ENCODE measurements at regions not wholly inside any gene's neighbourhood (a gene's known extent, or its start where the extent isn't known, plus 50 kb on each side); places are given as distances from the start of the nearest gene placed in this dataset.

GRCh38 chr10:78781251-78781913 lies 287.4 kb upstream of the ZMIZ1 start:
- H3K27me3 Mint-ChIP-seq: no peaks in the 10 kb centered on the region
- no peaks in the 10 kb centered on the region for H3K4me1 Mint-ChIP-seq
- no peak overlapping the region for H3K4me3 Mint-ChIP-seq
- no peaks in the 10 kb centered on the region for H3K9me3 Mint-ChIP-seq
- H3K27ac Mint-ChIP-seq: no peak overlapping the region
- H3K36me3 Mint-ChIP-seq: no peaks in the 10 kb centered on the region

GRCh38 chr10:78781991-78782390 lies 286.8 kb upstream of the ZMIZ1 start:
- no peak overlapping the region for H3K4me3 Mint-ChIP-seq
- no peak overlapping the region for H3K27ac Mint-ChIP-seq
- no peaks in the 10 kb centered on the region for H3K4me1 Mint-ChIP-seq
- no peaks in the 10 kb centered on the region for H3K27me3 Mint-ChIP-seq
- no peaks in the 10 kb centered on the region for H3K9me3 Mint-ChIP-seq
- H3K36me3 Mint-ChIP-seq: no peaks in the 10 kb centered on the region

GRCh38 chr10:78782441-78782840 lies 286.3 kb upstream of the ZMIZ1 start:
- H3K27me3 Mint-ChIP-seq: no peaks in the 10 kb centered on the region
- H3K36me3 Mint-ChIP-seq: no peaks in the 10 kb centered on the region
- no peak overlapping the region for H3K27ac Mint-ChIP-seq
- no peaks in the 10 kb centered on the region for H3K9me3 Mint-ChIP-seq
- no peak overlapping the region for H3K4me3 Mint-ChIP-seq
- no peaks in the 10 kb centered on the region for H3K4me1 Mint-ChIP-seq

- Mint-ChIP-seq H3K9me3 (no peaks in the 10 kb centered on the region), H3K27me3 (no peaks in the 10 kb centered on the region), H3K36me3 (no peaks in the 10 kb centered on the region), H3K4me3 (no peak overlapping the region), H3K4me1 (no peaks in the 10 kb centered on the region), H3K27ac (no peak overlapping the region)
Measured at GRCh38 chr10:78783753-78784152, 285.0 kb upstream of the ZMIZ1 start.

- H3K27me3 Mint-ChIP-seq: no peaks in the 10 kb centered on the region
- no peak overlapping the region for H3K4me3 Mint-ChIP-seq
- no peak overlapping the region for H3K27ac Mint-ChIP-seq
- H3K9me3 Mint-ChIP-seq: no peaks in the 10 kb centered on the region
- H3K36me3 Mint-ChIP-seq: no peaks in the 10 kb centered on the region
- H3K4me1 Mint-ChIP-seq: no peaks in the 10 kb centered on the region
Measured at GRCh38 chr10:78784546-78784945, 284.2 kb upstream of the ZMIZ1 start.

- Mint-ChIP-seq H3K4me1 (no peaks in the 10 kb centered on the region), H3K4me3 (no peak overlapping the region), H3K27ac (no peak overlapping the region), H3K9me3 (no peaks in the 10 kb centered on the region), H3K36me3 (no peaks in the 10 kb centered on the region), H3K27me3 (no peaks in the 10 kb centered on the region)
Measured at GRCh38 chr10:78785066-78785465, 283.7 kb upstream of the ZMIZ1 start.

- H3K4me1 Mint-ChIP-seq: no peaks in the 10 kb centered on the region
- no peaks in the 10 kb centered on the region for H3K36me3 Mint-ChIP-seq
- H3K27ac Mint-ChIP-seq: no peak overlapping the region
- no peaks in the 10 kb centered on the region for H3K27me3 Mint-ChIP-seq
- H3K4me3 Mint-ChIP-seq: no peak overlapping the region
- H3K9me3 Mint-ChIP-seq: no peaks in the 10 kb centered on the region
Measured at GRCh38 chr10:78785991-78786390, 282.8 kb upstream of the ZMIZ1 start.

GRCh38 chr10:78787125-78787524 lies 281.6 kb upstream of the ZMIZ1 start:
- Mint-ChIP-seq H3K36me3 (no peaks in the 10 kb centered on the region), H3K4me1 (no peaks in the 10 kb centered on the region), H3K27me3 (no peaks in the 10 kb centered on the region), H3K27ac (no peak overlapping the region), H3K9me3 (no peaks in the 10 kb centered on the region), H3K4me3 (no peak overlapping the region)

- no peak overlapping the region for H3K4me3 Mint-ChIP-seq
- no peaks in the 10 kb centered on the region for H3K27me3 Mint-ChIP-seq
- no peaks in the 10 kb centered on the region for H3K4me1 Mint-ChIP-seq
- H3K36me3 Mint-ChIP-seq: peaks cover 1% of the 10 kb centered on the region
- H3K27ac Mint-ChIP-seq: no peak overlapping the region
- H3K9me3 Mint-ChIP-seq: no peaks in the 10 kb centered on the region
Measured at GRCh38 chr10:78794736-78795455, 273.9 kb upstream of the ZMIZ1 start.

- H3K27ac Mint-ChIP-seq: no peak overlapping the region
- H3K4me1 Mint-ChIP-seq: no peaks in the 10 kb centered on the region
- H3K9me3 Mint-ChIP-seq: no peaks in the 10 kb centered on the region
- H3K4me3 Mint-ChIP-seq: no peak overlapping the region
- H3K36me3 Mint-ChIP-seq: no peaks in the 10 kb centered on the region
- no peaks in the 10 kb centered on the region for H3K27me3 Mint-ChIP-seq
Measured at GRCh38 chr10:78798976-78799730, 269.6 kb upstream of the ZMIZ1 start.

- no peaks in the 10 kb centered on the region for H3K36me3 Mint-ChIP-seq
- no peaks in the 10 kb centered on the region for H3K27me3 Mint-ChIP-seq
Measured at GRCh38 chr10:78800006-78800405, 268.8 kb upstream of the ZMIZ1 start.

GRCh38 chr10:78800535-78801320 lies 268.0 kb upstream of the ZMIZ1 start:
- Mint-ChIP-seq H3K27ac (no peak overlapping the region), H3K9me3 (no peaks in the 10 kb centered on the region), H3K4me1 (no peaks in the 10 kb centered on the region), H3K4me3 (no peak overlapping the region), H3K36me3 (no peaks in the 10 kb centered on the region), H3K27me3 (no peaks in the 10 kb centered on the region)

More at GRCh38 chr10:78800006-78800405, 268.8 kb upstream of the ZMIZ1 start:
- H3K9me3 Mint-ChIP-seq: no peaks in the 10 kb centered on the region
- no peaks in the 10 kb centered on the region for H3K4me1 Mint-ChIP-seq
- H3K27ac Mint-ChIP-seq: no peak overlapping the region
- H3K4me3 Mint-ChIP-seq: no peak overlapping the region

- no peaks in the 10 kb centered on the region for H3K4me1 Mint-ChIP-seq
- H3K27ac Mint-ChIP-seq: no peak overlapping the region
- H3K36me3 Mint-ChIP-seq: no peaks in the 10 kb centered on the region
- H3K4me3 Mint-ChIP-seq: no peak overlapping the region
- no peaks in the 10 kb centered on the region for H3K9me3 Mint-ChIP-seq
- no peaks in the 10 kb centered on the region for H3K27me3 Mint-ChIP-seq
Measured at GRCh38 chr10:78802431-78802830, 266.3 kb upstream of the ZMIZ1 start.

- no peaks in the 10 kb centered on the region for H3K9me3 Mint-ChIP-seq
- no peaks in the 10 kb centered on the region for H3K36me3 Mint-ChIP-seq
- H3K27me3 Mint-ChIP-seq: no peaks in the 10 kb centered on the region
Measured at GRCh38 chr10:78802866-78803265, 265.9 kb upstream of the ZMIZ1 start.

GRCh38 chr10:78803710-78804109 lies 265.1 kb upstream of the ZMIZ1 start:
- H3K9me3 Mint-ChIP-seq: no peaks in the 10 kb centered on the region
- H3K36me3 Mint-ChIP-seq: no peaks in the 10 kb centered on the region
- no peak overlapping the region for H3K4me3 Mint-ChIP-seq
- H3K27ac Mint-ChIP-seq: no peak overlapping the region
- H3K27me3 Mint-ChIP-seq: no peaks in the 10 kb centered on the region
- H3K4me1 Mint-ChIP-seq: no peaks in the 10 kb centered on the region

More at GRCh38 chr10:78802866-78803265, 265.9 kb upstream of the ZMIZ1 start:
- no peak overlapping the region for H3K27ac Mint-ChIP-seq
- no peaks in the 10 kb centered on the region for H3K4me1 Mint-ChIP-seq
- H3K4me3 Mint-ChIP-seq: no peak overlapping the region

Data from activated naive CD4-positive, alpha-beta T cell treated with anti-CD3 and anti-CD28 coated beads, Interleukin-2, amount 50 U/mL, for 24 hours (primary cell).